IMR-90 (cell line): ENCODE measurements at regions not wholly inside any gene's neighbourhood (a gene's known extent, or its start where the extent isn't known, plus 50 kb on each side); places are given as distances from the start of the nearest gene placed in this dataset.

Source experiments
- ATAC-seq: fragments of 200-7000 bp; cut with Tn5 transposase; 2 replicates; pipeline ENCODE4 v1.9.1; 2020; ENCODE audit warnings: low read depth, mild to moderate bottlenecking, moderate library complexity
- BruUV-seq: library from RNA; stranded (reverse); fragments of 400-500 nt; replicated peaks from 2 replicates; lab custom pipeline; 2021; lab: Mats Ljungman, UMichigan
- CTCF ChIA-PET: fragments of 300-600 bp; formaldehyde crosslinking; extraction: SDS; loops from one replicate; lab custom pipeline; 2021; ENCODE audit warnings: antibody characterized with exemption; lab: Yijun Ruan, JAX
- POLR2A ChIA-PET: fragments of 300-600 bp; sonication (Branson Sonifier 250); formaldehyde crosslinking; loops from one replicate; lab custom pipeline; 2022; ENCODE audit warnings: antibody characterized with exemption; ENCODE audit not compliant: unreplicated experiment; lab: Charles Lee
- DNase-seq: peaks from one replicate; pipeline ENCODE4 v3.0.0; 2013
- H2AFZ ChIP-seq: replicated peaks from 2 replicates; pipeline ENCODE3; 2013; ENCODE audit warnings: low read length, mild to moderate bottlenecking; ENCODE audit not compliant: poor library complexity
- H2AK5ac ChIP-seq: 2 replicates; pipeline ENCODE4 v1.6.1; 2013; ENCODE audit warnings: low read depth, low read length, inconsistent platforms
- H2AK9ac ChIP-seq: replicated peaks from 2 replicates; pipeline ENCODE3; 2013; ENCODE audit warnings: mild to moderate bottlenecking, low read depth, low read length, moderate library complexity; ENCODE audit not compliant: poor library complexity
- H2BK120ac ChIP-seq: 2 replicates; pipeline ENCODE4 v1.6.1; 2013; ENCODE audit warnings: low read depth, low read length, inconsistent platforms
- H2BK15ac ChIP-seq: 3 replicates; pipeline ENCODE4 v1.6.1; 2013; ENCODE audit warnings: low read depth, low read length, inconsistent platforms
- H2BK20ac ChIP-seq: 2 replicates; pipeline ENCODE4 v1.6.1; 2013; ENCODE audit warnings: low read depth, mild to moderate bottlenecking, inconsistent platforms, low read length, moderate library complexity
- H2BK5ac ChIP-seq: 2 replicates; pipeline ENCODE4 v1.6.1; 2013; ENCODE audit warnings: mild to moderate bottlenecking, low read depth, low read length, inconsistent platforms; ENCODE audit not compliant: poor library complexity, severe bottlenecking
- H3K14ac ChIP-seq: replicated peaks from 2 replicates; pipeline ENCODE4 v1.6.1; 2013; ENCODE audit warnings: low read depth, low read length, inconsistent platforms
- H3K18ac ChIP-seq: 2 replicates; pipeline ENCODE4 v1.6.1; 2013; ENCODE audit warnings: low read depth, low read length, control low read depth
- H3K23ac ChIP-seq: 2 replicates; pipeline ENCODE4 v1.6.1; 2013; ENCODE audit warnings: low read depth, low read length, inconsistent platforms
- H3K27ac ChIP-seq: 2 replicates; pipeline ENCODE4 v1.5.1; 2013; ENCODE audit warnings: mild to moderate bottlenecking, control low read depth, low read length; ENCODE audit not compliant: insufficient read depth
- H3K27me3 ChIP-seq: 2 replicates; pipeline ENCODE4 v1.6.1; 2013; ENCODE audit warnings: low read length; ENCODE audit not compliant: control insufficient read depth, insufficient read depth
- H3K36me3 ChIP-seq: 2 replicates; pipeline ENCODE4 v1.6.1; 2013; ENCODE audit warnings: low read length, mixed read lengths; ENCODE audit not compliant: control insufficient read depth, insufficient read depth
- H3K4ac ChIP-seq: 2 replicates; pipeline ENCODE4 v1.6.1; 2013; ENCODE audit warnings: low read depth, low read length, inconsistent platforms
- H3K4me1 ChIP-seq: 2 replicates; pipeline ENCODE4 v1.6.1; 2013; ENCODE audit warnings: low read length, mixed read lengths; ENCODE audit not compliant: control insufficient read depth, insufficient read depth
- H3K4me2 ChIP-seq: 2 replicates; pipeline ENCODE4 v1.6.1; 2013; ENCODE audit warnings: low read depth, mild to moderate bottlenecking, control low read depth, low read length, moderate library complexity
- H3K4me3 ChIP-seq: 2 replicates; pipeline ENCODE4 v1.5.1; 2013; ENCODE audit warnings: low read depth, mild to moderate bottlenecking, control low read depth, low read length, moderate library complexity; ENCODE audit not compliant: insufficient read depth
- H3K56ac ChIP-seq: 2 replicates; pipeline ENCODE4 v1.6.1; 2013; ENCODE audit warnings: low read length, inconsistent platforms; ENCODE audit not compliant: insufficient read depth; ENCODE audit errors: extremely low read depth
- H3K79me1 ChIP-seq, 2 experiments: 2 replicates each; pipeline ENCODE4 v1.6.1; 2013; ENCODE audit warnings: low read length in 2 of 2, inconsistent platforms in 1 of 2, low read depth in 1 of 2
- H3K9ac ChIP-seq: 2 replicates; pipeline ENCODE4 v1.6.1; 2013; ENCODE audit warnings: low read depth, low read length, control low read depth
- H3K9me1 ChIP-seq: 2 replicates; pipeline ENCODE4 v1.6.1; 2013; ENCODE audit warnings: low read length, inconsistent platforms; ENCODE audit not compliant: insufficient read depth
- H3K9me3 ChIP-seq: 2 replicates; pipeline ENCODE4 v1.6.1; 2013; ENCODE audit warnings: low read length; ENCODE audit not compliant: control insufficient read depth, insufficient read depth
- H4K20me1 ChIP-seq: 2 replicates; pipeline ENCODE4 v1.6.1; 2013; ENCODE audit warnings: low read length, inconsistent platforms; ENCODE audit not compliant: insufficient read depth
- H4K5ac ChIP-seq: 2 replicates; pipeline ENCODE4 v1.6.1; 2013; ENCODE audit warnings: mild to moderate bottlenecking, low read depth, low read length, control low read depth
- H4K8ac ChIP-seq, 2 experiments: 2 replicates each; pipeline ENCODE4 v1.6.1; 2013; ENCODE audit warnings: low read depth in 2 of 2, low read length in 2 of 2, control low read depth in 1 of 2, inconsistent platforms in 1 of 2
- H4K91ac ChIP-seq: 2 replicates; pipeline ENCODE4 v1.6.1; 2013; ENCODE audit warnings: low read depth, low read length, inconsistent platforms; ENCODE audit not compliant: insufficient read depth
- BHLHE40 ChIP-seq: fragments of 150-350 bp; IDR thresholded peaks from 2 replicates; pipeline ENCODE4 v1.6.1; 2016; ENCODE audit warnings: mild to moderate bottlenecking, low read depth, low read length
- CEBPB ChIP-seq: IDR thresholded peaks from 2 replicates; pipeline ENCODE4 v1.6.1; 2012; ENCODE audit warnings: low read depth, low read length, improper control_type of control experiment
- CHD1 ChIP-seq: IDR thresholded peaks from 2 replicates; pipeline ENCODE4 v1.6.1; 2012; ENCODE audit warnings: low read depth, low read length, improper control_type of control experiment
- ELK1 ChIP-seq: fragments of 150-350 bp; IDR thresholded peaks from 2 replicates; pipeline ENCODE4 v1.6.1; 2016; ENCODE audit warnings: low read depth, mild to moderate bottlenecking, low read length, moderate library complexity, borderline replicate concordance
- FOS ChIP-seq: fragments of 150-350 bp; IDR thresholded peaks from 2 replicates; pipeline ENCODE4 v1.6.1; 2016; ENCODE audit warnings: low read depth, low read length
- MAFK ChIP-seq: IDR thresholded peaks from 2 replicates; pipeline ENCODE4 v1.6.1; 2012; ENCODE audit warnings: low read depth, low read length, improper control_type of control experiment
- MAZ ChIP-seq: IDR thresholded peaks from 2 replicates; pipeline ENCODE4 v1.6.1; 2012; ENCODE audit warnings: low read depth, mild to moderate bottlenecking, low read length, improper control_type of control experiment, moderate library complexity, borderline replicate concordance
- MXI1 ChIP-seq: IDR thresholded peaks from 2 replicates; pipeline ENCODE4 v1.6.1; 2012; ENCODE audit warnings: low read depth, mild to moderate bottlenecking, low read length, moderate library complexity, borderline replicate concordance
- NFE2L2 ChIP-seq: fragments of 150-350 bp; IDR thresholded peaks from 2 replicates; pipeline ENCODE4 v1.6.1; 2016; ENCODE audit warnings: low read depth, mild to moderate bottlenecking, low read length
- POLR2A ChIP-seq: IDR thresholded peaks from 2 replicates; pipeline ENCODE4 v1.6.1; 2012; ENCODE audit warnings: mild to moderate bottlenecking, low read depth, low read length
- RAD21 ChIP-seq: IDR thresholded peaks from 2 replicates; pipeline ENCODE4 v1.6.1; 2012; ENCODE audit warnings: low read length, improper control_type of control experiment
- RCOR1 ChIP-seq: IDR thresholded peaks from 2 replicates; pipeline ENCODE4 v1.6.1; 2012; ENCODE audit warnings: mild to moderate bottlenecking, low read length, improper control_type of control experiment; ENCODE audit not compliant: insufficient replicate concordance
- SMC3 ChIP-seq: fragments of 150-350 bp; IDR thresholded peaks from 2 replicates; pipeline ENCODE4 v1.6.1; 2016; ENCODE audit warnings: low read depth, mild to moderate bottlenecking, antibody characterized with exemption, low read length, moderate library complexity
- WGBS, 2 experiments: methylation state at CpG; one replicate each; pipeline versions ENCODE4 v1.1.5 to v1.1.7; 2013; ENCODE audit warnings: missing lambda C conversion rate in 2 of 2; ENCODE audit not compliant: insufficient read length in 1 of 2; ENCODE audit errors: extremely low coverage in 2 of 2; 5-methylcytosine and 5-hydroxymethylcytosine counted together
- dilution Hi-C: fragments of 300-500 bp; cut with HindIII; formaldehyde crosslinking; loops from one replicate; pipeline ENCODE4 v1.14.3; 2018; ENCODE audit warnings: low sequenced_read_pairs; ENCODE audit not compliant: unreplicated experiment
- in situ Hi-C: fragments of 300-500 bp; cut with MboI; formaldehyde crosslinking; loops from 3 replicates; pipeline ENCODE4 v1.14.3; 2019; ENCODE audit warnings: low sequenced_read_pairs, inconsistent platforms, mixed read lengths
- intact Hi-C: fragments of 100-400 bp; cut with micrococcal nuclease; formaldehyde crosslinking; loops from 2 replicates; pipeline ENCODE4 v1.10.0; 2022
- TF ChIP-seq, protein P1 (sequence below): fragments of 150-350 bp; IDR thresholded peaks from 2 replicates; pipeline ENCODE4 v1.6.1; 2017; ENCODE audit warnings: mild to moderate bottlenecking, antibody characterized with exemption, low read length, low read depth
- TF ChIP-seq, protein P2 (sequence below): conservative IDR thresholded peaks from 2 replicates; pipeline ENCODE4 v1.5.1; 2012; ENCODE audit warnings: mild to moderate bottlenecking, low read depth, low read length, improper control_type of control experiment

DNA sequence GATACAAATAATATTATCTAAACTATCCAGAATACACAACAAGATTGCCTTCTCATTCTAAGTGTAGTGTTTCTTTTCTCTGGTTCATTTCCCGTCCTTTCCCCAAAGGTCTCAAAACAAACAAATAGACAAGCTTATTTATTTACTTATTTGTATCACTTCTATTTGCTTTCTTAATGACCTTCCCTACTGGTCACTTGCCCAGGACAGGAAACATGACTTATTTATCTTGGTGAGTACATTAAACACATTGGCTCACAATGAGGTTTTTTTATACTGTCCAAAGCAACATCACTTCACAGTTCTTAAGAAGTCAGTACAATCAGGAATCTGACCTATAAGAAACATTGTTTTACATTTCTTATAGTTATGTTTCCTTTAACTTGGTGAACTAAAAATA lies 123.3 kb upstream of the KYNU start:
- H3K79me1 ChIP-seq, result no peaks in the 10 kb centered on the region
- no peaks in the 10 kb centered on the region for H4K20me1 ChIP-seq
- H4K8ac ChIP-seq, result no peak overlapping the region
- no peak overlapping the region for H4K5ac ChIP-seq
- no peak for ATAC-seq
- no peak overlapping the region for H3K18ac ChIP-seq
- no peak overlapping the region for H2AK5ac ChIP-seq
- no peak overlapping the region for H3K9ac ChIP-seq
- no peak overlapping the region for H2BK120ac ChIP-seq
- H3K4ac ChIP-seq, result no peak overlapping the region
- no peak overlapping the region for H4K91ac ChIP-seq
- no peak overlapping the region for H2AK9ac ChIP-seq
- H3K23ac ChIP-seq, result no peak overlapping the region
- dilution Hi-C loops (no loop called here), intact Hi-C loops (no loop called here), in situ Hi-C loops (no loop called here)
- H2BK15ac ChIP-seq, result no peak overlapping the region
- no peak overlapping the region for H2BK5ac ChIP-seq
- H3K36me3 ChIP-seq, result no peaks in the 10 kb centered on the region
- no peak for TF ChIP-seq MAFK
- TF ChIP-seq MAZ, result no peak
- no peak for TF ChIP-seq ELK1
- no peak for TF ChIP-seq CHD1
- no peak for TF ChIP-seq SMC3
- TF ChIP-seq POLR2A, result no peak
- TF ChIP-seq BHLHE40, result no peak
- TF ChIP-seq, protein P1, sequence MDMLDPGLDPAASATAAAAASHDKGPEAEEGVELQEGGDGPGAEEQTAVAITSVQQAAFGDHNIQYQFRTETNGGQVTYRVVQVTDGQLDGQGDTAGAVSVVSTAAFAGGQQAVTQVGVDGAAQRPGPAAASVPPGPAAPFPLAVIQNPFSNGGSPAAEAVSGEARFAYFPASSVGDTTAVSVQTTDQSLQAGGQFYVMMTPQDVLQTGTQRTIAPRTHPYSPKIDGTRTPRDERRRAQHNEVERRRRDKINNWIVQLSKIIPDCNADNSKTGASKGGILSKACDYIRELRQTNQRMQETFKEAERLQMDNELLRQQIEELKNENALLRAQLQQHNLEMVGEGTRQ, result no peak
- no peak for TF ChIP-seq FOS
- no peak for TF ChIP-seq RAD21
- TF ChIP-seq MXI1, result no peak
- TF ChIP-seq NFE2L2, result no peak
- TF ChIP-seq, protein P2, sequence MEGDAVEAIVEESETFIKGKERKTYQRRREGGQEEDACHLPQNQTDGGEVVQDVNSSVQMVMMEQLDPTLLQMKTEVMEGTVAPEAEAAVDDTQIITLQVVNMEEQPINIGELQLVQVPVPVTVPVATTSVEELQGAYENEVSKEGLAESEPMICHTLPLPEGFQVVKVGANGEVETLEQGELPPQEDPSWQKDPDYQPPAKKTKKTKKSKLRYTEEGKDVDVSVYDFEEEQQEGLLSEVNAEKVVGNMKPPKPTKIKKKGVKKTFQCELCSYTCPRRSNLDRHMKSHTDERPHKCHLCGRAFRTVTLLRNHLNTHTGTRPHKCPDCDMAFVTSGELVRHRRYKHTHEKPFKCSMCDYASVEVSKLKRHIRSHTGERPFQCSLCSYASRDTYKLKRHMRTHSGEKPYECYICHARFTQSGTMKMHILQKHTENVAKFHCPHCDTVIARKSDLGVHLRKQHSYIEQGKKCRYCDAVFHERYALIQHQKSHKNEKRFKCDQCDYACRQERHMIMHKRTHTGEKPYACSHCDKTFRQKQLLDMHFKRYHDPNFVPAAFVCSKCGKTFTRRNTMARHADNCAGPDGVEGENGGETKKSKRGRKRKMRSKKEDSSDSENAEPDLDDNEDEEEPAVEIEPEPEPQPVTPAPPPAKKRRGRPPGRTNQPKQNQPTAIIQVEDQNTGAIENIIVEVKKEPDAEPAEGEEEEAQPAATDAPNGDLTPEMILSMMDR, result no peak
- TF ChIP-seq RCOR1, result no peak
- no peak for TF ChIP-seq CEBPB
- CTCF ChIA-PET, result interaction anchor here (2.0 kb wide), 1 partner anchor 9 kb away, joined by 10 read pairs; no protein-coding TSS in a partner anchor
- H3K9me1 ChIP-seq, result no peaks in the 10 kb centered on the region
- H2BK20ac ChIP-seq, result no peak overlapping the region
- H3K27ac ChIP-seq, result no peak overlapping the region
- no peaks in the 10 kb centered on the region for H3K9me3 ChIP-seq
- no peaks in the 10 kb centered on the region for H3K27me3 ChIP-seq
- BruUV-seq, result no TSS peak
- POLR2A ChIA-PET, result no interaction called here
- no peak overlapping the region for H3K4me3 ChIP-seq
- WGBS, 2 experiments, result no CpG with 5 or more reads among the region's 1 CpG
- no peak overlapping the region for H3K56ac ChIP-seq
- no peak overlapping the region for H3K14ac ChIP-seq
- H2AFZ ChIP-seq, result no peak overlapping the region
- no peak overlapping the region for H3K4me2 ChIP-seq
- H3K4me1 ChIP-seq, result no peaks in the 10 kb centered on the region
- no peak for DNase-seq
